ENCODE measurements at regions not wholly inside any gene's neighbourhood (a gene's known extent, or its start where the extent isn't known, plus 50 kb on each side); places are given as distances from the start of the nearest gene placed in this dataset.
"Not testable (repeated sequence)": the region's sequence is repeated elsewhere in the genome, so short reads cannot be mapped to it uniquely, and the experiment has no call there.

GRCh38 chr1:120465900-120466299, 51.1 kb downstream of the NBPF8 start:
- H3K4me1 ChIP-seq; H3K36me3 ChIP-seq; DNase-seq; ATAC-seq; H3K9me3 ChIP-seq; H3K27me3 ChIP-seq; intact Hi-C loops (cut with DNase I); H3K4me3 ChIP-seq; H3K27ac ChIP-seq: not testable (repeated sequence)
- 97% methylated on average over 6 of the region's 6 CpGs for WGBS (ENCODE audit: insufficient coverage, low coverage, low lambda C conversion rate, missing lambda C conversion rate)

- ATAC-seq; H3K27ac ChIP-seq; H3K4me1 ChIP-seq; DNase-seq; H3K4me3 ChIP-seq; H3K36me3 ChIP-seq; H3K27me3 ChIP-seq; H3K9me3 ChIP-seq; intact Hi-C loops (cut with DNase I): not testable (repeated sequence)
- WGBS (ENCODE audit: insufficient coverage, low coverage, low lambda C conversion rate, missing lambda C conversion rate) = 55% methylated on average over 4 of the region's 4 CpGs
Observed at GRCh38 chr1:120477663-120478062, 62.8 kb downstream of the NBPF8 start.

- intact Hi-C loops (cut with DNase I); H3K36me3 ChIP-seq: not testable (repeated sequence)
- no CpG with 5 or more reads among the region's 5 CpGs for WGBS (ENCODE audit: insufficient coverage, low coverage, low lambda C conversion rate, missing lambda C conversion rate)
Observed at GRCh38 chr1:120478400-120478799, 63.6 kb downstream of the NBPF8 start.

GRCh38 chr1:120487542-120487941, 72.7 kb downstream of the NBPF8 start:
- intact Hi-C loops (cut with DNase I); ATAC-seq; H3K27me3 ChIP-seq; H3K4me3 ChIP-seq; DNase-seq; H3K4me1 ChIP-seq; H3K27ac ChIP-seq; H3K9me3 ChIP-seq: not testable (repeated sequence)
- H3K36me3 ChIP-seq = peaks cover 0 to 15% (median 0%) of the 10 kb centered on the region in 4 donors
- WGBS (ENCODE audit: insufficient coverage, low coverage, low lambda C conversion rate, missing lambda C conversion rate) = no CpG with 5 or more reads among the region's 2 CpGs

More at GRCh38 chr1:120478400-120478799, 63.6 kb downstream of the NBPF8 start:
- H3K27me3 ChIP-seq, ATAC-seq, DNase-seq, H3K4me3 ChIP-seq, H3K27ac ChIP-seq, H3K4me1 ChIP-seq, H3K9me3 ChIP-seq: not testable (repeated sequence)

- H3K4me3 ChIP-seq; intact Hi-C loops (cut with DNase I); ATAC-seq; H3K27ac ChIP-seq; H3K4me1 ChIP-seq; H3K9me3 ChIP-seq; H3K27me3 ChIP-seq; DNase-seq: not testable (repeated sequence)
- peaks cover 0 to 18% (median 0%) of the 10 kb centered on the region in 4 donors for H3K36me3 ChIP-seq
- 43% methylated on average over 1 of the region's 8 CpGs for WGBS (ENCODE audit: insufficient coverage, low coverage, low lambda C conversion rate, missing lambda C conversion rate)
Observed at GRCh38 chr1:120489217-120489616, 74.4 kb downstream of the NBPF8 start.

GRCh38 chr1:120497145-120497544, 82.3 kb downstream of the NBPF8 start:
- no CpG with 5 or more reads among the region's 3 CpGs for WGBS (ENCODE audit: insufficient coverage, low coverage, low lambda C conversion rate, missing lambda C conversion rate)
- H3K4me1 ChIP-seq; intact Hi-C loops (cut with DNase I); H3K36me3 ChIP-seq; ATAC-seq; H3K27me3 ChIP-seq; H3K27ac ChIP-seq; DNase-seq; H3K4me3 ChIP-seq; H3K9me3 ChIP-seq: not testable (repeated sequence)

- WGBS (ENCODE audit: insufficient coverage, low coverage, low lambda C conversion rate, missing lambda C conversion rate) = no CpG with 5 or more reads among the region's 3 CpGs
- DNase-seq; intact Hi-C loops (cut with DNase I); H3K27ac ChIP-seq; H3K4me3 ChIP-seq; H3K27me3 ChIP-seq; ATAC-seq; H3K4me1 ChIP-seq; H3K9me3 ChIP-seq; H3K36me3 ChIP-seq: not testable (repeated sequence)
Observed at GRCh38 chr1:120503284-120503683, 88.4 kb downstream of the NBPF8 start.

- DNase-seq; ATAC-seq; H3K27ac ChIP-seq; H3K4me3 ChIP-seq; H3K27me3 ChIP-seq; H3K4me1 ChIP-seq; H3K36me3 ChIP-seq; intact Hi-C loops (cut with DNase I); H3K9me3 ChIP-seq: not testable (repeated sequence)
- WGBS (ENCODE audit: insufficient coverage, low coverage, low lambda C conversion rate, missing lambda C conversion rate) = 86% methylated on average over 1 of the region's 2 CpGs
Observed at GRCh38 chr1:120506352-120506751, 91.5 kb downstream of the NBPF8 start.

GRCh38 chr1:120508351-120508750, 93.5 kb downstream of the NBPF8 start:
- ATAC-seq; intact Hi-C loops (cut with DNase I); DNase-seq; H3K27ac ChIP-seq; H3K4me3 ChIP-seq; H3K4me1 ChIP-seq; H3K27me3 ChIP-seq; H3K9me3 ChIP-seq: not testable (repeated sequence)
- WGBS (ENCODE audit: insufficient coverage, low coverage, low lambda C conversion rate, missing lambda C conversion rate) = 93% methylated on average over 3 of the region's 3 CpGs
- H3K36me3 ChIP-seq = peaks cover 0 to 15% (median 0%) of the 10 kb centered on the region in 4 donors

GRCh38 chr1:120509258-120509657, 94.4 kb downstream of the NBPF8 start:
- H3K27me3 ChIP-seq; ATAC-seq; intact Hi-C loops (cut with DNase I); H3K9me3 ChIP-seq; H3K4me3 ChIP-seq; H3K27ac ChIP-seq; H3K4me1 ChIP-seq; DNase-seq: not testable (repeated sequence)
- peaks cover 0 to 12% (median 0%) of the 10 kb centered on the region in 4 donors for H3K36me3 ChIP-seq
- WGBS (ENCODE audit: insufficient coverage, low coverage, low lambda C conversion rate, missing lambda C conversion rate) = 100% methylated on average over 2 of the region's 5 CpGs

GRCh38 chr1:120513099-120513498, 98.3 kb downstream of the NBPF8 start:
- DNase-seq; H3K27me3 ChIP-seq; intact Hi-C loops (cut with DNase I); H3K4me1 ChIP-seq; H3K9me3 ChIP-seq; H3K27ac ChIP-seq; H3K4me3 ChIP-seq: not testable (repeated sequence)
- ATAC-seq = peak in 3 of 4 donors; percentile 64 to 85 (median 75)
- no CpG with 5 or more reads among the region's 1 CpG for WGBS (ENCODE audit: insufficient coverage, low coverage, low lambda C conversion rate, missing lambda C conversion rate)
- peaks cover 0 to 11% (median 0%) of the 10 kb centered on the region in 4 donors for H3K36me3 ChIP-seq

GRCh38 chr1:120513531-120513930, 98.7 kb downstream of the NBPF8 start:
- ATAC-seq = peak in 2 of 4 donors; percentile 41 to 74
- H3K27me3 ChIP-seq; H3K4me1 ChIP-seq; H3K27ac ChIP-seq; H3K4me3 ChIP-seq; intact Hi-C loops (cut with DNase I); H3K9me3 ChIP-seq; DNase-seq: not testable (repeated sequence)
- peaks cover 0 to 11% (median 0%) of the 10 kb centered on the region in 4 donors for H3K36me3 ChIP-seq
- WGBS (ENCODE audit: insufficient coverage, low coverage, low lambda C conversion rate, missing lambda C conversion rate) = no CpG with 5 or more reads among the region's 4 CpGs
